ENCODE measurements at regions not wholly inside any gene's neighbourhood (a gene's known extent, or its start where the extent isn't known, plus 50 kb on each side); places are given as distances from the start of the nearest gene placed in this dataset.
"Not testable (repeated sequence)": the region's sequence is repeated elsewhere in the genome, so short reads cannot be mapped to it uniquely, and the experiment has no call there.

GRCh38 chr10:9828110-9828509 is 1189.6 kb upstream of the CELF2 start:
- no peak for DNase-seq

- DNase-seq, result no peak
These were observed 1183.7 kb upstream of the CELF2 start for GRCh38 chr10:9833942-9834341.

- DNase-seq, result no peak
These were observed 1183.2 kb upstream of the CELF2 start for GRCh38 chr10:9834434-9834833.

- no peak for DNase-seq
These were observed 1172.6 kb upstream of the CELF2 start for GRCh38 chr10:9845075-9845474.

GRCh38 chr10:9848278-9848677 is 1169.4 kb upstream of the CELF2 start:
- DNase-seq, result no peak

- DNase-seq, result no peak
These were observed 1168.7 kb upstream of the CELF2 start for GRCh38 chr10:9848981-9849380.

GRCh38 chr10:9850415-9850814 is 1167.3 kb upstream of the CELF2 start:
- no peak for DNase-seq

GRCh38 chr10:9851808-9852207 is 1165.9 kb upstream of the CELF2 start:
- no peak for DNase-seq

GRCh38 chr10:9853405-9854355 is 1164.0 kb upstream of the CELF2 start:
- DNase-seq, result no peak

- DNase-seq, result not testable (repeated sequence)
These were observed 1162.2 kb upstream of the CELF2 start for GRCh38 chr10:9855451-9855850.

- DNase-seq, result no peak
These were observed 1158.9 kb upstream of the CELF2 start for GRCh38 chr10:9858816-9859215.

GRCh38 chr10:9860045-9860444 is 1157.6 kb upstream of the CELF2 start:
- DNase-seq, result no peak

- no peak for DNase-seq
These were observed 1154.0 kb upstream of the CELF2 start for GRCh38 chr10:9863559-9864121.

- no peak for DNase-seq
These were observed 1149.2 kb upstream of the CELF2 start for GRCh38 chr10:9868499-9868898.

GRCh38 chr10:9869205-9869604 is 1148.5 kb upstream of the CELF2 start:
- no peak for DNase-seq

GRCh38 chr10:9869606-9870176 is 1148.0 kb upstream of the CELF2 start:
- no peak for DNase-seq

GRCh38 chr10:9875353-9875752 is 1142.3 kb upstream of the CELF2 start:
- DNase-seq, result no peak

GRCh38 chr10:9877978-9878377 is 1139.7 kb upstream of the CELF2 start:
- DNase-seq, result no peak

GRCh38 chr10:9878383-9878782 is 1139.3 kb upstream of the CELF2 start:
- DNase-seq, result no peak

GRCh38 chr10:9885761-9886160 is 1131.9 kb upstream of the CELF2 start:
- no peak for DNase-seq

GRCh38 chr10:9886772-9887171 is 1130.9 kb upstream of the CELF2 start:
- no peak for DNase-seq

GRCh38 chr10:9895453-9895852 is 1122.2 kb upstream of the CELF2 start:
- no peak for DNase-seq

- no peak for DNase-seq
These were observed 1121.7 kb upstream of the CELF2 start for GRCh38 chr10:9895981-9896380.

Data from COR-L47 (cell line).